ENCODE measurements at regions not wholly inside any gene's neighbourhood (a gene's known extent, or its start where the extent isn't known, plus 50 kb on each side); places are given as distances from the start of the nearest gene placed in this dataset.

- Histone ChIP-seq H4K8ac (ENCODE audit: low read depth in 2 of 2, low read length in 2 of 2) (no peak overlapping the region), H3K4me1 (ENCODE audit: control insufficient read depth, insufficient read depth, low read length) (no peaks in the 10 kb centered on the region), H3K18ac (ENCODE audit: low read depth, low read length) (no peak overlapping the region), H3K36me3 (ENCODE audit: control insufficient read depth, insufficient read depth, low read length) (no peaks in the 10 kb centered on the region), H3K23ac (ENCODE audit: low read depth, low read length) (no peak overlapping the region), H2BK20ac (ENCODE audit: low read depth, low read length) (no peak overlapping the region), H3K27me3 (ENCODE audit: control insufficient read depth, insufficient read depth, low read length) (no peaks in the 10 kb centered on the region), H2BK15ac (ENCODE audit: low read depth, low read length) (no peak overlapping the region), H3K9me1 (ENCODE audit: insufficient read depth, low read length) (no peaks in the 10 kb centered on the region), H2AFZ (replicated peaks; ENCODE audit: low read length, poor library complexity) (no peak overlapping the region), H3K4me3 (ENCODE audit: insufficient read depth, low read depth, low read length) (no peak overlapping the region), H2AK5ac (ENCODE audit: low read depth, low read length) (no peak overlapping the region), H2AK9ac (replicated peaks; ENCODE audit: low read depth, low read length, poor library complexity) (no peak overlapping the region), H3K4ac (ENCODE audit: low read depth, low read length) (no peak overlapping the region), H2BK5ac (ENCODE audit: low read depth, low read length, poor library complexity, severe bottlenecking) (no peak overlapping the region), H3K4me2 (ENCODE audit: low read depth, low read length) (no peak overlapping the region), H3K56ac (ENCODE audit: extremely low read depth, insufficient read depth, low read length) (no peak overlapping the region), H4K20me1 (ENCODE audit: insufficient read depth, low read length) (no peaks in the 10 kb centered on the region), H3K79me1 (ENCODE audit: low read depth in 1 of 2, low read length in 2 of 2) (no peaks in the 10 kb centered on the region), H3K9me3 (ENCODE audit: control insufficient read depth, insufficient read depth, low read length) (no peaks in the 10 kb centered on the region), H3K9ac (ENCODE audit: low read depth, low read length) (no peak overlapping the region), H4K5ac (ENCODE audit: low read depth, low read length) (no peak overlapping the region), H4K91ac (ENCODE audit: insufficient read depth, low read depth, low read length) (no peak overlapping the region), H3K27ac (ENCODE audit: insufficient read depth, low read length) (no peak overlapping the region), H3K14ac (replicated peaks; ENCODE audit: low read depth, low read length) (no peak overlapping the region), H2BK120ac (ENCODE audit: low read depth, low read length) (no peak overlapping the region)
- in situ Hi-C loops (cut with MboI; ENCODE audit: low sequenced_read_pairs) (no loop called here), dilution Hi-C loops (cut with HindIII; ENCODE audit: low sequenced_read_pairs, unreplicated experiment) (no loop called here), intact Hi-C loops (cut with micrococcal nuclease) (no loop called here)
- WGBS, 2 experiments (ENCODE audit: extremely low coverage in 2 of 2, insufficient read length in 1 of 2) = no CpG with 5 or more reads among the region's 2 CpGs
- no peak for DNase-seq
- ChIA-PET POLR2A (ENCODE audit: unreplicated experiment) (no interaction called here), CTCF (no interaction called here)
- BruUV-seq (replicated peaks) = no TSS peak
- no peak for ATAC-seq (ENCODE audit: low read depth)
- TF ChIP-seq CHD1 (IDR thresholded peaks at IDR 0.05; ENCODE audit: low read depth, low read length) (no peak), MAZ (IDR thresholded peaks at IDR 0.05; ENCODE audit: borderline replicate concordance, low read depth, low read length) (no peak), MAFK (IDR thresholded peaks at IDR 0.05; ENCODE audit: low read depth, low read length) (no peak), CEBPB (IDR thresholded peaks at IDR 0.05; ENCODE audit: low read depth, low read length) (no peak), ELK1 (IDR thresholded peaks at IDR 0.05; ENCODE audit: borderline replicate concordance, low read depth, low read length) (no peak), MXI1 (IDR thresholded peaks at IDR 0.05; ENCODE audit: borderline replicate concordance, low read depth, low read length) (no peak)
Measured at GRCh38 chr7:136325578-136325977, 348.4 kb upstream of the MTPN start.
